ENCODE measurements at regions not wholly inside any gene's neighbourhood (a gene's known extent, or its start where the extent isn't known, plus 50 kb on each side); places are given as distances from the start of the nearest gene placed in this dataset.

GRCh38 chr4:133424605-133425004 lies 275.5 kb downstream of the PCDH10 start:
- TF ChIP-seq CTCF (IDR thresholded peaks at IDR 0.05) (no peak), EZH2phosphoT487 (IDR thresholded peaks at IDR 0.05; ENCODE audit: borderline replicate concordance, low read depth) (no peak), MEF2A (IDR thresholded peaks at IDR 0.05; ENCODE audit: borderline replicate concordance, low read depth) (no peak), POLR2AphosphoS5 (IDR thresholded peaks at IDR 0.05; ENCODE audit: low read depth, low read length) (no peak), TAF1 (IDR thresholded peaks at IDR 0.05; ENCODE audit: borderline replicate concordance, low read depth, low read length) (no peak), ZBTB33 (IDR thresholded peaks at IDR 0.05; ENCODE audit: borderline replicate concordance, low read depth) (no peak), RAD21 (IDR thresholded peaks at IDR 0.05; ENCODE audit: low read length) (no peak), GATA2 (CRISPR knock-in tag; IDR thresholded peaks at IDR 0.05) (no peak), IRF3 (IDR thresholded peaks at IDR 0.05; ENCODE audit: low read depth, low read length) (no peak), ELF1 (IDR thresholded peaks at IDR 0.05) (no peak), SMC3 (IDR thresholded peaks at IDR 0.05; ENCODE audit: low read depth, low read length) (no peak)
